H9 (cell line): ENCODE measurements at regions not wholly inside any gene's neighbourhood (a gene's known extent, or its start where the extent isn't known, plus 50 kb on each side); places are given as distances from the start of the nearest gene placed in this dataset.

Source experiments
- DNase-seq: peaks from one replicate; pipeline ENCODE4 v3.0.0-alpha.2; 2017
- H2AFZ ChIP-seq: one replicate; pipeline ENCODE4 v1.6.1; 2013; ENCODE audit warnings: mild to moderate bottlenecking, low read length, control low read depth, moderate library complexity
- H2AK5ac ChIP-seq: 2 replicates; pipeline ENCODE4 v1.6.1; 2013; ENCODE audit warnings: low read length, control low read depth, mixed read lengths; ENCODE audit not compliant: insufficient read length
- H2BK120ac ChIP-seq: one replicate; pipeline ENCODE4 v1.6.1; 2013; ENCODE audit warnings: low read depth, mild to moderate bottlenecking, low read length, control low read depth, inconsistent platforms; ENCODE audit not compliant: poor library complexity, severe bottlenecking
- H2BK12ac ChIP-seq: 2 replicates; pipeline ENCODE4 v1.6.1; 2013; ENCODE audit warnings: low read length, control low read depth, mixed read lengths, low read depth; ENCODE audit not compliant: insufficient read length
- H2BK15ac ChIP-seq: 2 replicates; pipeline ENCODE4 v1.6.1; 2013; ENCODE audit warnings: low read depth, low read length, control low read depth
- H2BK20ac ChIP-seq: one replicate; pipeline ENCODE4 v1.6.1; 2013; ENCODE audit warnings: low read depth, mild to moderate bottlenecking, low read length, control low read depth, inconsistent platforms; ENCODE audit not compliant: poor library complexity, severe bottlenecking
- H2BK5ac ChIP-seq: 2 replicates; pipeline ENCODE4 v1.6.1; 2013; ENCODE audit warnings: low read length, control low read depth, mixed read lengths; ENCODE audit not compliant: insufficient read length
- H3K14ac ChIP-seq: 2 replicates; pipeline ENCODE4 v1.6.1; 2013; ENCODE audit warnings: low read length, control low read depth; ENCODE audit not compliant: insufficient read depth
- H3K18ac ChIP-seq: 2 replicates; pipeline ENCODE4 v1.6.1; 2013; ENCODE audit warnings: low read depth, mild to moderate bottlenecking, mixed read lengths, low read length, control low read depth; ENCODE audit not compliant: insufficient read length
- H3K23ac ChIP-seq: 2 replicates; pipeline ENCODE4 v1.6.1; 2013; ENCODE audit warnings: low read length, control low read depth, mixed read lengths, low read depth; ENCODE audit not compliant: insufficient read length
- H3K23me2 ChIP-seq: 2 replicates; pipeline ENCODE4 v1.6.1; 2013; ENCODE audit warnings: low read depth, mild to moderate bottlenecking, mixed read lengths, low read length, control low read depth; ENCODE audit not compliant: insufficient read length, poor library complexity, severe bottlenecking
- H3K27ac ChIP-seq: 2 replicates; pipeline ENCODE4 v1.5.1; 2013; ENCODE audit warnings: low read length, control low read depth, mixed read lengths, low read depth; ENCODE audit not compliant: insufficient read length
- H3K27me3 ChIP-seq: 2 replicates; pipeline ENCODE4 v1.6.1; 2013; ENCODE audit warnings: low read length, control low read depth, inconsistent platforms; ENCODE audit not compliant: insufficient read depth
- H3K4ac ChIP-seq: 2 replicates; pipeline ENCODE4 v1.6.1; 2013; ENCODE audit warnings: low read depth, mild to moderate bottlenecking, control low read depth, inconsistent platforms, low read length, moderate library complexity
- H3K4me1 ChIP-seq: 2 replicates; pipeline ENCODE4 v1.6.1; 2013; ENCODE audit warnings: low read length, control low read depth, inconsistent platforms; ENCODE audit not compliant: insufficient read depth
- H3K4me2 ChIP-seq: 2 replicates; pipeline ENCODE4 v1.6.1; 2013; ENCODE audit warnings: low read length, control low read depth, mixed read lengths; ENCODE audit not compliant: insufficient read length, insufficient read depth
- H3K56ac ChIP-seq: 2 replicates; pipeline ENCODE4 v1.6.1; 2013; ENCODE audit warnings: low read depth, mild to moderate bottlenecking, mixed read lengths, low read length, control low read depth; ENCODE audit not compliant: insufficient read length
- H3K79me1 ChIP-seq: 2 replicates; pipeline ENCODE4 v1.6.1; 2013; ENCODE audit warnings: low read depth, mild to moderate bottlenecking, moderate library complexity, low read length, control low read depth, inconsistent platforms; ENCODE audit not compliant: insufficient read depth, poor library complexity, severe bottlenecking
- H3K79me2 ChIP-seq: 2 replicates; pipeline ENCODE4 v1.6.1; 2013; ENCODE audit warnings: low read length, control low read depth, inconsistent platforms; ENCODE audit not compliant: insufficient read depth
- H3K9ac ChIP-seq: 2 replicates; pipeline ENCODE4 v1.6.1; 2013; ENCODE audit warnings: low read length, control low read depth, mixed read lengths; ENCODE audit not compliant: insufficient read length; ENCODE audit errors: extremely low read depth
- H3K9me3 ChIP-seq: one replicate; pipeline ENCODE4 v1.6.1; 2013; ENCODE audit warnings: low read depth, low read length, inconsistent platforms; ENCODE audit not compliant: control insufficient read depth
- H3T11ph ChIP-seq: one replicate; pipeline ENCODE4 v1.6.1; 2013; ENCODE audit warnings: mild to moderate bottlenecking, low read length, control low read depth, inconsistent platforms
- H4K20me1 ChIP-seq: one replicate; pipeline ENCODE4 v1.6.1; 2013; ENCODE audit not compliant: control insufficient read depth, insufficient read length, insufficient read depth
- H4K5ac ChIP-seq: 2 replicates; pipeline ENCODE4 v1.6.1; 2013; ENCODE audit warnings: low read depth, mild to moderate bottlenecking, mixed read lengths, low read length, control low read depth; ENCODE audit not compliant: insufficient read length
- H4K8ac ChIP-seq: replicated peaks from 2 replicates; pipeline ENCODE4 v1.6.1; 2013; ENCODE audit warnings: low read length, control low read depth, mixed read lengths, low read depth; ENCODE audit not compliant: insufficient read length
- H4K91ac ChIP-seq: 2 replicates; pipeline ENCODE4 v1.6.1; 2013; ENCODE audit warnings: low read depth, mild to moderate bottlenecking, moderate library complexity, mixed read lengths, low read length, control low read depth; ENCODE audit not compliant: insufficient read length
- H3K27ac Mint-ChIP-seq, 3 experiments: 2 replicates in 2 of 3; 3 replicates in 1 of 3; pipeline ENCODE4 v1.8.0; 2020 to 2021; ENCODE audit warnings: mixed read lengths in 3 of 3, mild to moderate bottlenecking in 1 of 3, moderate library complexity in 1 of 3
- H3K27me3 Mint-ChIP-seq: 2 replicates; pipeline ENCODE4 v1.8.0; 2021; ENCODE audit warnings: low read depth, mild to moderate bottlenecking, moderate library complexity, mixed read lengths
- H3K36me3 Mint-ChIP-seq, 3 experiments: 2 replicates in 2 of 3; 3 replicates in 1 of 3; pipeline ENCODE4 v1.8.0; 2020 to 2021; ENCODE audit warnings: low read depth in 3 of 3, mixed read lengths in 3 of 3; ENCODE audit not compliant: insufficient read depth in 1 of 3
- H3K4me1 Mint-ChIP-seq, 2 experiments: 2 replicates each; pipeline ENCODE4 v1.8.0; 2020; ENCODE audit warnings: mixed read lengths in 2 of 2
- H3K4me3 Mint-ChIP-seq, 2 experiments: 2 replicates in 1 of 2; 3 replicates in 1 of 2; pipeline ENCODE4 v1.8.0; 2020 to 2021; ENCODE audit warnings: mild to moderate bottlenecking in 2 of 2, mixed read lengths in 2 of 2, moderate library complexity in 1 of 2
- H3K9me3 Mint-ChIP-seq, 2 experiments: 2 replicates in 1 of 2; 3 replicates in 1 of 2; pipeline ENCODE4 v1.8.0; 2020; ENCODE audit warnings: mild to moderate bottlenecking in 2 of 2, mixed read lengths in 2 of 2, moderate library complexity in 1 of 2
- CTCF ChIP-seq: fragments of 200-600 bp; sonication (generic); conservative IDR thresholded peaks from 3 replicates; pipeline ENCODE4 v1.8.0; 2021; ENCODE audit warnings: antibody characterized with exemption, mild to moderate bottlenecking
- WGBS: extraction: QIAGEN DNeasy Blood & Tissue Kit; methylation state at CpG from one replicate; pipeline ENCODE4 v1.1.7; 2013; ENCODE audit warnings: missing lambda C conversion rate, low lambda C conversion rate, mixed read lengths; ENCODE audit not compliant: insufficient read length; ENCODE audit errors: extremely low coverage; 5-methylcytosine and 5-hydroxymethylcytosine counted together

GRCh38 chr10:100631192-100631591 lies 95.4 kb downstream of the HIF1AN start:
- Histone ChIP-seq H4K91ac (no peak overlapping the region), H3K23me2 (no peaks in the 10 kb centered on the region), H3K18ac (no peak overlapping the region), H3K27ac (no peak overlapping the region), H3K9me3 (no peaks in the 10 kb centered on the region), H2BK15ac (no peak overlapping the region), H2BK5ac (no peak overlapping the region), H3K79me2 (no peaks in the 10 kb centered on the region), H2BK20ac (no peak overlapping the region), H4K5ac (no peak overlapping the region), H3K9ac (no peak overlapping the region), H3K4me1 (no peaks in the 10 kb centered on the region; the same call in 1 of the 2 replicates), H3K79me1 (no peaks in the 10 kb centered on the region), H3K56ac (no peak overlapping the region), H3K27me3 (no peaks in the 10 kb centered on the region), H3T11ph (no peak overlapping the region), H2AFZ (no peak overlapping the region), H2AK5ac (no peak overlapping the region), H2BK120ac (no peak overlapping the region), H3K23ac (no peak overlapping the region), H4K20me1 (no peaks in the 10 kb centered on the region), H2BK12ac (no peak overlapping the region), H3K14ac (no peak overlapping the region), H3K4ac (no peak overlapping the region), H3K4me2 (no peak overlapping the region), H4K8ac (no peak overlapping the region)
- H3K27ac Mint-ChIP-seq = no peak overlapping the region
- H3K4me3 Mint-ChIP-seq = no peak overlapping the region
- TF ChIP-seq CTCF = no peak
- no peaks in the 10 kb centered on the region for H3K9me3 Mint-ChIP-seq
- H3K4me1 Mint-ChIP-seq = peaks cover 2 to 8% of the 10 kb centered on the region in 2 experiments
- no CpG with 5 or more reads among the region's 2 CpGs for WGBS
- H3K36me3 Mint-ChIP-seq = no peaks in the 10 kb centered on the region
- peaks cover 10% of the 10 kb centered on the region for H3K27me3 Mint-ChIP-seq
- DNase-seq = no peak
